ENCODE measurements at regions not wholly inside any gene's neighbourhood (a gene's known extent, or its start where the extent isn't known, plus 50 kb on each side); places are given as distances from the start of the nearest gene placed in this dataset.

DNA sequence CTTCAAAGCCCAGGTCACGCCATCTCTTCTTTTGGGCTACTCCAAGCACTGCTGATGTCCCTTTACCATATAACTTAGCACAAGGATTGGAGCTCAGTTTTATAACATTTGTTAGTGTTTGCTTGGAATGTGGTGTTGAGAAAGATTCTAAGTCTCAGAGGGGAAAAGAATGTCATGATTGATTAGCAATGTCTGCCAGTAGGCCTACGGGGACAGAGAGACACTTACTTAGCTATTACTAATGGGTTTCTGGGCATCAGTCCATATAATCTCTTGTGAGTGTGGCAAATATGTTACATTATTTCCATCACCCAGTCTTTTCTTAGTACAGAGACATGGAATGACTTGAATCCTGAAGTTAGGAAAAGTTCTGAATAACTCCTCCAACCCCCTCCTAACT, 75.4 kb upstream of the FSHB start:
- TF ChIP-seq, protein P1, sequence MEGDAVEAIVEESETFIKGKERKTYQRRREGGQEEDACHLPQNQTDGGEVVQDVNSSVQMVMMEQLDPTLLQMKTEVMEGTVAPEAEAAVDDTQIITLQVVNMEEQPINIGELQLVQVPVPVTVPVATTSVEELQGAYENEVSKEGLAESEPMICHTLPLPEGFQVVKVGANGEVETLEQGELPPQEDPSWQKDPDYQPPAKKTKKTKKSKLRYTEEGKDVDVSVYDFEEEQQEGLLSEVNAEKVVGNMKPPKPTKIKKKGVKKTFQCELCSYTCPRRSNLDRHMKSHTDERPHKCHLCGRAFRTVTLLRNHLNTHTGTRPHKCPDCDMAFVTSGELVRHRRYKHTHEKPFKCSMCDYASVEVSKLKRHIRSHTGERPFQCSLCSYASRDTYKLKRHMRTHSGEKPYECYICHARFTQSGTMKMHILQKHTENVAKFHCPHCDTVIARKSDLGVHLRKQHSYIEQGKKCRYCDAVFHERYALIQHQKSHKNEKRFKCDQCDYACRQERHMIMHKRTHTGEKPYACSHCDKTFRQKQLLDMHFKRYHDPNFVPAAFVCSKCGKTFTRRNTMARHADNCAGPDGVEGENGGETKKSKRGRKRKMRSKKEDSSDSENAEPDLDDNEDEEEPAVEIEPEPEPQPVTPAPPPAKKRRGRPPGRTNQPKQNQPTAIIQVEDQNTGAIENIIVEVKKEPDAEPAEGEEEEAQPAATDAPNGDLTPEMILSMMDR (IDR thresholded peaks at IDR 0.05), result no peak
- TF ChIP-seq POLR2A (IDR thresholded peaks at IDR 0.05), result no peak
